ENCODE measurements at regions not wholly inside any gene's neighbourhood (a gene's known extent, or its start where the extent isn't known, plus 50 kb on each side); places are given as distances from the start of the nearest gene placed in this dataset.
"Not testable (repeated sequence)": the region's sequence is repeated elsewhere in the genome, so short reads cannot be mapped to it uniquely, and the experiment has no call there.

DNA sequence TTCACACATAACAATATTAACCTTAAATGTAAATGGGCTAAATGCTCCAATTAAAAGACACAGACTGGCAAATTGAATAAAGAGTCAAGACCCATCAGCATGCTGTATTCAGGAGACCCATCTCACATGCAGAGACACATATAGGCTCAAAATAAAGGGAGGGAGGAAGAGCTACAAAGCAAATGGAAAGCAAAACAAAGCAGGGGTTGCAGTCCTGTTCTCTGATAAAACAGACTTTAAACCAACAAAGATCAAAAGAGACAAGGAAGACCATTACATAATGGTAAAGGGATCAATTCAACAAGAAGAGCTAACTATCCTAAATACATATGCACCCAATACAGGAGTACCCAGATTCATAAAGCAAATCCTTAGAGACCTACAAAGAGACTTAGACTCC, 78.8 kb upstream of the RREB1 start:
- DNase-seq = not testable (repeated sequence)

GRCh38 chr6:7030968-7031367, 76.8 kb upstream of the RREB1 start:
- not testable (repeated sequence) for DNase-seq

DNA sequence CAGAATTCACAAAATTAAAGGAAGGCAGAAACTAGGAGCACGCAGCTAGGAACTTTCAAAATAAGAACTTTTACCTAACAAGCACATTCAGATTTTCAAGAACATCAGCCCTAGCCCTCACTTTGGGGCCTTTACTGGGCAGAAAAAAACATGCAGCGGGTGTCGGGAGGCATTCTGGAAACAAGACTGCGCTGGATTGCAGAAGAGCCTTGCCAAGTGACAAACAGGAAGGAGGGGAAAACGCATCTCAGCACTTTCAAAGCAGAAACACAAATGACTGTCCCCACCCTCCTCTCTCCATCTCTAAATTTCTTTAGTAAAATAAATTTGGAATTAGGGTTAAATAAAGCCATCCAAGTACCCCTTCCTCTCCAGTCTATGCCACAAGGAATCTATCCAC, 74.6 kb upstream of the RREB1 start:
- DNase-seq = no peak

DNA sequence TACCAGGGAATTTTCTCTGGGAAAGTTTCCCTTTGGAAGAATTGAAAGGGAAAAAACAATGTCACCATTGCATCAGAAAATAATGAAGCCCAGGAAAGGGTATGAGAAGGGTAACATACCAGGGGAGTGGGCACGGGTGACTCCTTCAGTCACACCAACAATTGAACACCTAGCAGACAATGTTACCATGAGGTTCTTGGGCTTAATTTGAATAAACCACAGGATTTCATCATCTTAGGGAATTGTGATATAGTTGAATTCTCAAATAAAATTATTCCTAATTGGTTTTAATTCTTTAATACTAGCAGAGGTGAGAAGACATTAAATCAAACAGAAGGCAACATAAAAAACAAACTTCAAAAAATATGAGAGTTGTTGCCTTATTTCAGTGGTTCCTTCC, 73.7 kb upstream of the RREB1 start:
- no peak for DNase-seq

- DNase-seq = no peak
Observed at GRCh38 chr6:7035837-7036249, 71.9 kb upstream of the RREB1 start.

GRCh38 chr6:7041511-7042026, 66.2 kb upstream of the RREB1 start:
- DNase-seq = no peak

DNA sequence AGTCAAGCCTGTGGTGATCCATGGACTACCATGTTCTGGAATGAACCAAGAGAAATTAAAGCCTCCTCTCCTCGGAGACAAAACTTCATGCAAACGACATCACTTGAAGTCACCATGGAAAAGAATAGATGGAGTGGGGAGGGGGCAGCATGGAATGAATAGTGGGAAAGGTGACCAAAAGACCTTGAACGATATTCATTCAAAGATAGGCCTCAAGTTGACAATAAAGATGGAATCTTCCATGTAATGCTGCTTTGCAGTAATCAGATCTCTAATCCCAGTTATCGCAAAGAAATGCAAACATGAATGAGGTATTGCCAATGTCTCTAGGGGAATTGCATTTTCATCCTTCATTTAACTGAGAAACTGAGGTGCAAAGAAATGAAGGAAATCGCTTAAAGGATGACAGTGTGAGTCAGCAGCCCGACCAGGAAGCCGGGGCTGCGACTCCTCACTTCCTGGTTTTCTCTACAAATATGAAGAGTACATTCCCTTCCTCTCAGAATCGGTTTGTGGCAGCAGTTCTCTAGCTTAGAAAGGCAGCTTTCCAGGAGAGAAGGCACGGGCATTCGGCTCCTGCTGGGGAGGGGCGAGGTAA, 65.6 kb upstream of the RREB1 start:
- DNase-seq = peak; percentile 74

DNA sequence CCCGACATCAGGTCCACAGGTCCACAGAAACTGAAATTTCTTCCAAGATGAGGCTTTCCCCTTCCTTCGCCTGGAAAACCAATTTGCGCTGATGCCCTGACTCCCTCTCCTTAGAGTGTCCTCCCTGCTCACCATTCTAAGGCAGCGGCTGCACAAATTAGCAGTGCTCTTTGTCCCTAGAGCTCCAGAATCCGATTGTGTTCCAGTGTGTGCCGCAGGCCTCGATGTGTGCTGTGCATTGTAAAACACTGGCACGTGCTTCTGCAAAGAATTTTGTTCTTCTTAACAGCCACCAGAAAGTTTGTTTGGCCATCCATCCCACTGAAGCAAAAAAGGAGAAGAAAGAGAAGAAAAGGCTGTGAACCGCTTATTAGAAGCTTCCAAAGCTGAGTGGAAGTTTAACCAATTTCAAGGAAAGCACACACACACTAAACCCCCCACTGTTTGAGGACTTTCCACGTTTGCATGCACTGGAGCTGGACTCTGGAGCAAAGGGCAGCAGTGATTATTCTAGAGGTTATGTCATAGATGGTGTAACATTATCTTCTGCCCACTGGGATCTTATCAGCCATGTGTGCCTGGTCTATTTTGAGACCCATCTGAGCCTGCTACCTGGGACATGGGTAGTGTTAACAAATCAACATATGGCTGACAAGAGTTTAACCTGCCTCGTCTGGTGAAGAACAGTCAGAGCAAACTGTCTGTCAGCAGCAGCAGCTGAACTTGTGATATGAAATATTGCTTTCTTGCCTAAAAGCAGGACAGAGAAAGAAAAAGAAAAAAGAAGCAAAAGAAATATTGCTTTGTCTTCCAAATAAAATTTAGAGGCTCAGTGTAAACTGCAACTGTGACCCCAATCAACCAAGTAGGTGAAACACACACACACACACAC, 64.9 kb upstream of the RREB1 start:
- DNase-seq = peak; percentile 72

DNA sequence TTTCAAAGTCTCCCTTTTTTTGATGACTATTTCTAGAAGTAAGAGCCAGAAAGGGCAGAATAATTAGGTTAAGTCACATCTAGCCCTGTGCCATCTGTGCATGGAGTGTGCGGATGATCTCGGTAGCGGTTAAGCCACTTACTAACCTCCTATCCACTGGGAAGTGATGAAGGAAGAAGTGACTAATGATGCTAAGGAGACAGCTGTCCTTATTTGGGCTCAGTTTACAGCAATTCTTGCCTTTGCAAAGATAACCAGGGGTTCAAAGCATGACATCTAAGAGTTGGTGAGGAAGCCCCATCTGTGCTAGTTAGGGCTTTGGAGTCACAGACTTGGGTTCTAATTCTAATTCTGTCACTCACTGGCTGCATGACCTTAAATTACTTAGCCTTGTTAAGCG, 62.4 kb upstream of the RREB1 start:
- no peak for DNase-seq

- no peak for DNase-seq
Observed at GRCh38 chr6:7045746-7046145, 62.0 kb upstream of the RREB1 start.

DNA sequence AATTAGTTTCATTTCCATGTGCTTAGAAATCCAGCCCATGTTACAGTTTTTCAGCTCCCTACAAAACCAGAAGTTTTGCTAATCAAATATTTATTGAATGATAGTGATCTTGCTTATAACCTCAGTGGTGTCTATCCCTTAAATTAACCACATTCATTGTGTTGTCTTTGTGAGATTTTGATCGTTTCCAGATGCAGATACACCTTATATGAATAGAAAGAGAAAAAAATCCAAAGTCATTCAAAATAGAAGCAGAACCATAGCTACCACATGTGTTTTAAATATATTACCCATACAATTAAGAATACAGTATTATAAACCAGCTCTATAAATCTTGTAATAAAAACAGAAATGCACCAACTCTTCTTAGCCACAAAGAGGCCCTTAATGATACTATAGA, 60.6 kb upstream of the RREB1 start:
- DNase-seq = no peak

DNA sequence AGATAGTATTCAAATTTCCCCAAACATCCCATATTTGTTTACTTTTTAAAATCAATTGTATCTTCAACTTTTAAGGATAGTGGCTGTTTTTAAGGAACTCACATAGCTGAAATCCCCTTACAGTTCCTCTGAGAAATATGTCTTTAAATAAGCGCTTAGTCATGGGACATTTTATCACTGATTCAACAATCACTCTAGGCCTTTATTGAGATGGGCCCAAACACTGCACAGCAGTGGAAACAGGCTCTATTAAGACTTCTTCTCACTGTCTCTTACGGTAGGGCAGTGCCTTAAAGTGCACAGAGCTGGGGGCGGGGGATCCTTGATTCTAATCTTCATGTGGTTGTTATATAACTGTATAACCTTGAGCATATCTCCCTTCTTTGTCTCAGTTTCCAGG, 59.8 kb upstream of the RREB1 start:
- DNase-seq = peak; percentile 90

GRCh38 chr6:7048894-7049293, 58.9 kb upstream of the RREB1 start:
- peak; percentile 76 for DNase-seq

DNA sequence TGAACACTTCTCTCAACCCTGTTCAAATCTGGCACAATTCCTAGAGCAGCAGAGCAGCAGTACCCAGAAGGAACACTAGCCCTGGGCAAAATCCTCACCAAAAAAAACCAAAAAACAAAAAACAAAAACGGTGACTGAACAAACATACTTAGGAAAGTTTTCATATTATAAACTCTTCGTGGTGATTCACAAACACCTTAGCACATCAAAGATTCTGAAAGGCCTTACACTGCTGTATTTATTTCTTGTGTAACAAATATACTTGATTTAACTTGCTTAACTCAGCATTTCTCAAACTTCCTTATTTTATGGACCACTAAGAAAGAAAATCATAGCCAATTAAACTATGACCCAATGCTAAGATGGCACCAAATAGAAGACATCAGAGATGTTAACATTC, 57.8 kb upstream of the RREB1 start:
- DNase-seq = peak; percentile 73

DNA sequence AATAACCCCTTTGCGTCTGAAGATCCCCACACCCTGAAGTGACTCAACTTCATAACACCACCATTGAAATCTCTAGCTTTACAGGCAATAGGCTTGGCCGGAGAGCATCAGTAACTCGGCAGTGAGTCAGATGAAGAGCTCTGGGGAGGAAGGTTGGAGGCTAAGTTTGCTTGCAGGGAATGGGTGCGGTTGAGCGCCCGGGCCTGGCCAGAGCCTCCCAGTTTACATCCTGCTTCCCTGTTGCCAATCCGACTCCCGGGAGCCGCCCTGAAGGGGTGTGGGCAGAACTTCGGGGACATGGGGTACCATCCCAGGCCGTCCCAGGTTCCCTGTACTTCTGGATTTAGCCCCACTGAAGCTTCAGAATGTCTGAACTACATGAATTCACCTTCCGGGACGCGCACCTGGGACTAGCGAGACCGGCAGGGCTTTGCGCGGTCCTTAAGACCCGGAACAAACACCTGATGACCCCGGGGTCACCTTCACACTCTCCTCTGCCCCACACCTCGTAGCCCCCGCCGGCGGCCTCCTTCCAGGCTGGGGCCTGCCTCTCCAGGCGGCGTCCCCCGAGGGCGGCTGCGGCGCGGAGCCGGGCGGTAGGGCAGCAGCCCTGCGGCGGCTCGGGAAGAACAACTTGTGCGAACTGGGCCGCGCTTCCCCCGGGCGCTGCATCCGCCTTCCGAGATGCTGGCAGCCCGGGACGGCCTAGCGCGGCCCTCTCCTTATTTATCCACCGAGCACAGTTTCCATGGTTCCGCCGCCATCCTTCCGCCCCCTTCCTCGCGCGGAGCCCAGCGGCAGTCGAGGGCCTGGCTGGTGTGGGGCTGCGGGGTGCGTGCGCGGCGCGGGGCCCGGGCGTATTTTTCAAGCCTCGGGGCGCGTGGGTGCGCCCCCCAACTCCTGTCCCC, 56.6 kb upstream of the RREB1 start:
- peak; percentile 42 for DNase-seq

GRCh38 chr6:7051780-7052442, 55.9 kb upstream of the RREB1 start:
- no peak for DNase-seq

DNA sequence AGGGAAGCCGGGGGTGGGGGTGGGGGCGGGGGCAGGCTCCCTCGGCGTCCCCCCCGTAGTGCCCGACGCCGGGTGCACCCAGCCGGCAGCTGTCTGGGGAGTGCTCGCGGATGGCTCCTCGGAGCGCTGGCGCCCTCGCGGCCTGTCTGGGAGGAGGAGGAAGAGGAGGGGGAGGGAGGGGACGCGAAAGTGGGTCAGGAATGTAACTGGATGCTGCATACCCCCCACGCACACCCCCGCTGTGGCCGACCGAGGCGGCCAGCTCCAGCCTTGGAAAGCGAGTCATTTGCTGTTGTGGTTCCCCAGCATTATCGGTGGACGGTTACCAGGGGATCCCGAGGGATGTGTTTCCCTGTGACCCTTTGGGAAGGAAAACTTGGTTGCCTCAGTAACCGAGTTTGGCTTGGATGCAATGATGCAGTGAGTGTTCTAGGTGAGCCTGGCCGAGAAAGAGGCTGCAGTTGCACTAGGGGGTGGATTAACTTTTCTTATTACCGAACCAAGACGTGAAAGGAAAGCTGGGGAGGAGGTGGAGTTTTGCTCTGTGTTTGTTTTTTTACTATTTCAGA, 55.2 kb upstream of the RREB1 start:
- no peak for DNase-seq

DNA sequence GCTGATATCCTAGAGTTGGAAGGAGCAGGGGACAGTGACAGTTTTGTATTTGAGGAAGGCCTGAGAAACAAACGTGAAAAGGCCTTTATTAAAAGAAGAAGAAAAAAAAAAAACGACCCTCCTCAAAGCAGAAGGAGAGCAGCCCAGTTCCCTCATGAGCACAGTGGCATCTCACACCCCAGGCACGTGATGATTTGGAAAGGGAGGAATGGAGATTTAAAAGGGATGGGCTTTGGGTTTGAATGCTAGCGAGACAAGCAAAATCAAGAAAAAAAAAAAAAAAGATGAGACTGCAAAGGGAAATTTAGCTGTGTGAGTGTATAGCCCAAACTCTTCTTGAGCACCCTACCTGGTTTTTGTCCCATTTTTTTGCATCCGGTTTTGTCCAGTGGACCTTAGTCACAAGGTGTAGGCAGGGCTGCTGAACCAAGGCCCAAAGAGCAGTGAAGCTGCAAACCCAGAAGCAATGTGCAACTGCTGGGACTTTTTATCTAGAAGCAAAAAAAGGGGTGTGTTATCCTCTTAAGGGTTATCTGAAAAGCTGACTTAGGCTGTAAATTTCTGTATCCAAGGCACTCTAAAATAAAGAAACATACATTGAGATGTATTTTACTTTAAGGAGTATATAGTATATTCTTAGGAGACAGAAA, 54.5 kb upstream of the RREB1 start:
- no peak for DNase-seq

Data from inflammatory macrophage treated with lipopolysaccharide for 4 hours (primary cell).